ENCODE measurements at regions not wholly inside any gene's neighbourhood (a gene's known extent, or its start where the extent isn't known, plus 50 kb on each side); places are given as distances from the start of the nearest gene placed in this dataset.

DNA sequence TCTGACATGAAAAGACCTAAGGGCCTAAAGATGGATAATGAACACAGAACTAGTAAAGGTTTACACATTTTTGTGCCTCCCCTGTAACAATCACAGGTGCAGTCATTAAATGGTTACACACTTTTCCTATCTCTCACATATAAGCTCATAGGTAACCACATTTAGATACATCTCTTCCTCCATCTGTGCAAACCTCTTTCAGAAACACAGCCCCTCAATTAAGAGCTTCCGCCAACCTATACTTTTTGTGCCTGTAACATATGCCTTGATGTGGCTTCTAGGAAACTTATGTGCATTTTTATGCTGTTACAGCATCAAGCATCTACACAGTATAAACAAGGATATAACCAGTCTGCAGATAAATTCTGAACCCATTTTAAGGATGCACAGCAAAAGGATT, 643.3 kb downstream of the BCL11A start:
- H3K4me3 ChIP-seq (ENCODE audit: low read depth, low read length), result no peak overlapping the region
- no peak for DNase-seq (ENCODE audit: low read depth)
- TF ChIP-seq, protein P1, sequence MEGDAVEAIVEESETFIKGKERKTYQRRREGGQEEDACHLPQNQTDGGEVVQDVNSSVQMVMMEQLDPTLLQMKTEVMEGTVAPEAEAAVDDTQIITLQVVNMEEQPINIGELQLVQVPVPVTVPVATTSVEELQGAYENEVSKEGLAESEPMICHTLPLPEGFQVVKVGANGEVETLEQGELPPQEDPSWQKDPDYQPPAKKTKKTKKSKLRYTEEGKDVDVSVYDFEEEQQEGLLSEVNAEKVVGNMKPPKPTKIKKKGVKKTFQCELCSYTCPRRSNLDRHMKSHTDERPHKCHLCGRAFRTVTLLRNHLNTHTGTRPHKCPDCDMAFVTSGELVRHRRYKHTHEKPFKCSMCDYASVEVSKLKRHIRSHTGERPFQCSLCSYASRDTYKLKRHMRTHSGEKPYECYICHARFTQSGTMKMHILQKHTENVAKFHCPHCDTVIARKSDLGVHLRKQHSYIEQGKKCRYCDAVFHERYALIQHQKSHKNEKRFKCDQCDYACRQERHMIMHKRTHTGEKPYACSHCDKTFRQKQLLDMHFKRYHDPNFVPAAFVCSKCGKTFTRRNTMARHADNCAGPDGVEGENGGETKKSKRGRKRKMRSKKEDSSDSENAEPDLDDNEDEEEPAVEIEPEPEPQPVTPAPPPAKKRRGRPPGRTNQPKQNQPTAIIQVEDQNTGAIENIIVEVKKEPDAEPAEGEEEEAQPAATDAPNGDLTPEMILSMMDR (IDR thresholded peaks at IDR 0.05; ENCODE audit: insufficient read depth, low read length), result no peak

DNA sequence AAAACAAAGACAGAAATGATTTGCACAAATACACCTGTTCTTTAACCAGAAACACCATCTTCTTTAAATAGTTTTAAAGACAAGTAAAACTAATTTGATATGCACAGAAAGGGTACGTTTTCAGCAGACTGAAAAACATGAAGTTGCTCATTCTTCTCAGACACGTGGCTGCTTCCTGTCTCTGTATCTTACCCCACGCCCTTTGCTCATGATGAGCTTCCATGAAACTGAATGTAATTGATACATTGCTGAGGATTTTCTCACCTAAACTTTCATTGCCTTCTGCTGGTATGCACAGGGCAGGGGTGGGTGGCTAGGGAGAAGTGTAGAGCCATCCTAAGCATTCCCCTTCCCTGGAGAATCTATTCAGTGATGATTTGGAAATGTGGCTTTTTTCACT, 644.3 kb downstream of the BCL11A start:
- no peak for DNase-seq (ENCODE audit: low read depth)
- TF ChIP-seq, protein P1 (IDR thresholded peaks at IDR 0.05; ENCODE audit: insufficient read depth, low read length), result no peak
- no peak overlapping the region for H3K4me3 ChIP-seq (ENCODE audit: low read depth, low read length)

DNA sequence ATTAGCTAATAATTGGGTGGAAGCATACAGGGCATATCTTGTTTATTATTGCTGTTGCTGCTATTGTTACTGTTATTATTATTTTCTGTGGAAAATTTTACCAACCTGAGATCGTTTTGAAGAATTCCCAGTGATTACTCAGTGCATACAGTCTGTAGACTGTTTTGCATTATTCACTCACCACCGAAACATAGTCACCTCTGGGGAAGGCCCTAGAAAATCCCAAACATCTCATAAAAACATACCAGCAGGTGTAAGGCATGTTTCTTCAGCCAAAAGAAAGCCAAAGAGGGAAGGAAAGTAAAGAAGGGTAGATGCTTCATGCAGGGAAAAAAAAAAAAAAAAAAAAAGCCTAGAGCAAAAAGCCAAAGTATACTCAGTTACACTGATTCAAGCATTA, 647.7 kb downstream of the BCL11A start:
- H3K4me3 ChIP-seq (ENCODE audit: low read depth, low read length), result no peak overlapping the region
- DNase-seq (ENCODE audit: low read depth), result no peak
- TF ChIP-seq, protein P1 (IDR thresholded peaks at IDR 0.05; ENCODE audit: insufficient read depth, low read length), result no peak

DNA sequence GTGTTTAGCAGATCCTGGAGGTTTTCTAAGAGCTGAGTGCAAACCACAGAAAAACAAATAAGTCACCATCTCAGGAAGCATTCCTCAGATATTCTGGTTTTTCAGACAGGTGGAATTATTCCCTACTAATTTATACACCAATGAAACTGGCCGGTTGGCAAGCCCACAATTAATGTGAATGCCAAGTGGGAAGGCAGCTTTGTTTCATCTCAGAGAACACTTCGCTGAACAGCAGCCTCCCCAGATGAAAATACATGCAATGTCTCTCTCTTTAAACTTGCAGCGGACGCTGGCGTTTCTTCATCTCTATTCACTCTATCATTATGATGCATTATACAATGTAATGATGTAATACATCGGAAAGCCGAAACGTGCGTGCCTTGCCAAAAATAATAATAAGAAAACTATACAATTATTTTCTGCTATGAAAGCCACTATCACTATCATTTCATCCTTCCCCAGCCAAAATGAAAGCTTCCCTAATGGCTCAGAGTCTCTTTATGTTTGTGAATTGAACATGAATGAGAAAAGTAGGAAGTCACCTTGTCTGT, 649.4 kb downstream of the BCL11A start:
- no peak overlapping the region for H3K4me3 ChIP-seq (ENCODE audit: low read depth, low read length)
- no peak for DNase-seq (ENCODE audit: low read depth)
- TF ChIP-seq, protein P1 (IDR thresholded peaks at IDR 0.05; ENCODE audit: insufficient read depth, low read length), result no peak

DNA sequence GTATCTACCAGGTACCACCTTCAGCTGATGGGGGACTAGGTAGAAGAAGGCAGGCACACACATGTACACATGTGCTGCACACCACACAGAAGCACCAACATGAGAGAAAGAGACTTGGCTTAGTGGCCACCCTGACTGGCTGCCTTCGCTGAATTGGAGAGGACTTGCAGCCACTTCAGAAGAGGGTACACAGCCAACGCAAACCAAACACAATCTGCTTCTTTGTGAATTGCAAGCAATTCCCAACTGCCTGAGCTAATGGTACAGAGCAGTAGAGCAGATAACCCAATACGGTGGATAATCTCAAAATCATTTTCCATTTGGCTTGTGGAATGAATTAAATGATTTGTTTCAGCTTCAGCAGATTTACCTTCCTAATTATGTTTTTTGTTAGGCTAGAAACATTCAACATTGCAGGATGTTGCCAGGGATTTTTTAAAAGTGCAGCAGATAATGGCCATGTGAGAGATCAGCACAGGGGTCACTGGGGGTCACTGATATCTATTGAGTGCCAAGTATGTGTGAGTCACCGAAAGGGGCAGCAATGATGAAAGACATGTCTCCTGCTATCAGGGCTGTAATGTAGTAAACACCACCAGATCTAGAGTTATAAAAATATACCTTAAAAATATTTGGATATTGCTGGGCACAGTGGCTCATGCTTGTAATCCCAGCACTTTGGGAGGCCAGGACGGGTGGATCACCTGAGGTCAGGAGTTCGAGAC, 652.6 kb downstream of the BCL11A start:
- DNase-seq (ENCODE audit: low read depth), result no peak
- TF ChIP-seq, protein P1 (IDR thresholded peaks at IDR 0.05; ENCODE audit: insufficient read depth, low read length), result no peak

DNA sequence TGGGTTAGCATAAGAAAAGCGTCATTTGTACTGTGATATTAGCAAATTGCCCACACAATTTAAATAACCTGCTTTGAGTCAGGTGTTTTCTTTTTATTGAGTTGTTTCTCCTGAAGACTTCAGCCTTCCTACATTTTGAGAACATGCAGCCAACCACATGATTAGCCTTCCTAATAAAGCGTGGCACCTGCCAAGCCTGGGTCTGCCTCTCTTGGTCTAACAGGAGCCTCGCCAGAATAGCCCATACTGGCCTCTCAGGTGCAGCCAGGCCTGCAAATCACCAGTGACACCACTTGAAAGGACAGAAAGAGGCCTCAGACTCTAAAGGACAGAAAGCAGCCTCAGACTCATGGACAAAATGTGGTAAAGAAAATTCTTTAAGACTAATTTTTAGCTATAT, 653.8 kb downstream of the BCL11A start:
- H3K4me3 ChIP-seq (ENCODE audit: low read depth, low read length), result no peak overlapping the region
- TF ChIP-seq, protein P1 (IDR thresholded peaks at IDR 0.05; ENCODE audit: insufficient read depth, low read length), result no peak
- no peak for DNase-seq (ENCODE audit: low read depth)

More for the DNA sequence above, 652.6 kb downstream of the BCL11A start:
- H3K4me3 ChIP-seq (ENCODE audit: low read depth, low read length), result no peak overlapping the region

All from fibroblast of the aortic adventitia (primary cell).